Frontal cortex (tissue), 3 donors: ENCODE measurements at regions not wholly inside any gene's neighbourhood (a gene's known extent, or its start where the extent isn't known, plus 50 kb on each side); places are given as distances from the start of the nearest gene placed in this dataset.
"Not testable (repeated sequence)": the region's sequence is repeated elsewhere in the genome, so short reads cannot be mapped to it uniquely, and the experiment has no call there.

ENCODE experiments used
- DNase-seq, 2 donors: peaks; one replicate each; pipeline ENCODE4 v3.0.0; 2012; ENCODE audit warnings: low spot score in 2 of 2
- FAIRE-seq: peaks from 2 replicates; lab custom pipeline; 2012; peaks lifted over from hg19 to GRCh38; lab: Jason Lieb, UNC
- donor health status: control.
- donor health status: control.
- donor health status: control.

DNA sequence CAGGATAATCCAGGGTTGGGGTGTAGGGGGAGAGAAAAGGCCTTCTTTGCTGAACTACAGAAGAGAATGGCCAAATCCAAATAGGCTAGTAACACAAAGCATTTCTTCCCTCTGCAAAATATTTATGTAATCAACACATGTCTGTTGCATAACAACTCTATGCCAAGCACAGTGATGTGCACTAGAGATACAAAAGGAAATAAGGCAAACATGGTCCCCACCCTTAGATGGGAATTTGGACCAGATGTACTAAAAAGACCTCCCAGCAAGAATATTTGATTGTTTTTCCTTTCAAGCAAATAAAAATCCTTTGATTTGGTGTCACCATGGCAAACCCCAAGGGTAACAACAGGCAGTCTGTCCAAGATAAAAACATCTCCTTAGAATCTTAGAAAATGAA is 177.6 kb upstream of the FGF13 start:
- DNase-seq = no peak
- no peak for FAIRE-seq

DNA sequence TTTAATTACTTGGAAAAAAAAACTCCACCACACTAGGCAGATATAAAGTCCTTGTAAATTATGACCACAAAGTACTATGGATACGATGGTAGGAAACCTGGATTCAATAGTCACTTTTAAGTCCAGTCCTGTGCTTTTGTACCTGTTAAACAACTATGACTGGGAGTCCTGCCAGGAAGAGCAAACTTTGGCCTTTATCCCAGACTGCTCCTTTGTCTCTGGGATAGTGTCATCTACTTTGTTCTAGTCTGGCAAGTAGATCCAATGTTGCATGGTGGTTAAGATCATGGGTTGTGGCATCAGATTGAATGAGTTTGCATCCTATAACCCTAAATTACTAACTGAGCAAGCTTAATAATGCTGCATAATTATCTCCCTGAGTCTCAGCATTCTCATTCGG is 175.3 kb upstream of the FGF13 start:
- FAIRE-seq (no peak), DNase-seq (no peak)

DNA sequence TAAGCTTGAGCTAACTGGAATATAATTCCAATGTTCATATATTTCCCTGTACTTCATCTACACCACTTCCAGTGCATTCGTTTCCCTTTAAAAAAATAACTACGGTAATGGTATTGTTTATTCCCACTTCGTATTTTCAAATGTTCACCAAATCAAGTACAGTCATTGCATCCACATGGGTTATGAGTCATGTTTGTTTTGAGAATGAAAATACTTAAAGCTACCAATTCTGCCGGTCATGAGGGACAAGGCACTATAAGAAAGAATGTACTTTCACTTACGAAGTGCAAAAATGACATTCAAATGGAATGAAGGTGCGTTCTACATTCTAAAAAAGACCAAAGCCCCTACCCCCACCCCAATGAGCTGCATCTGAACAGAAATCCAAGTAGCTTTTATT is 174.4 kb upstream of the FGF13 start:
- FAIRE-seq (no peak), DNase-seq (no peak)

DNA sequence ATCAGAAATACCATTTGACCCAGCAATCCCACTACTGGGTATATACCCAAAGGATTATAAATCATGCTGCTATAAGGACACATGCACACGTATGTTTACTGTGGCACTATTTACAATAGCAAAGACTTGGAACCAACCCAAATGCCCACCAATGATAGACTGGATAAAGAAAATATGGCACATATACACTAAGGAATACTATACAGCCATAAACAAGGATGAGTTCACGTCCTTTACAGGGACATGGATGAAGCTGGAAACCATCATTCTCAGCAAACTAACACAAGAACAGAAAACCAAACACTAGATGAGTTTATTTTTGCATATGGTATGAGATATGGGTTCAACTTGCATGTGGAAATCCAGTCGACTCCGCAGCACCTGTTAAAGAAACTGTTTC is 168.8 kb upstream of the FGF13 start:
- FAIRE-seq, DNase-seq: not testable (repeated sequence)

DNA sequence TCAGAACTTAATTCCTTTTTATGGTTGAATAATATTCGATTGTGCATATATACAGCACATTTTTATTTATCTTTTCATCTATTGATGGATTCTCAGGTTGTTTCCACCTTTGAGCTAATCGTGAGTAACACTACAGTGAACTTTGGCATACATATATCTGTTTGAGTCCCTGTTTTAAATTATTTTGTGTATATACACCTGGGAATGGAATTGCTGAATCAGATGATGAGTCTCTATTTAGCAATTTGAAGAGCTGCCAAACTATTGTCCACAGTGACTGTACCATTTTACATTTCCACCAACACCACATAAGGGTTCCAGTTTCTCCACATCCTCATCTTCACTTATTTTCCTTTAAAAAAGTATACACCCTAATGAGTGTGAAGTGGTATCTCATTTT is 166.2 kb upstream of the FGF13 start:
- FAIRE-seq = no peak
- no peak for DNase-seq

DNA sequence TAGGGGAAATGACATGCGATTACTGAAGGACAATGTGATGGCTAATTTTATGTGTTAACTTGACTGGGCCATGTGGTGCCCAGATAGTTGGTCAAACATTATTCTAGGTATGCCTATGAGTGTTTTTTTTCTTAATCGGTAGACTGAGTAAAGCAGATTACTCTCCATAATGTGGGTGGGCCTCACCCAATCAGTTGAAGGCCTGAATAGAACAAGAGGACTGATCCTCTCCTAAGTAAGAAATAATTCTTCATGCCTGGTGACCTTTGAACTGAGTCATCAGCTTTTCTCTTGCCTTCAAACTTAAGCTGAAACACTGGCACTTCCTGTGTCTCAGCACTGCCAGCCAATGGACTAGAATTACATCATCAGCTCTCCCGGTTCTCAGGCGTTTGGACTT is 164.0 kb upstream of the FGF13 start:
- no peak for DNase-seq
- FAIRE-seq = no peak

DNA sequence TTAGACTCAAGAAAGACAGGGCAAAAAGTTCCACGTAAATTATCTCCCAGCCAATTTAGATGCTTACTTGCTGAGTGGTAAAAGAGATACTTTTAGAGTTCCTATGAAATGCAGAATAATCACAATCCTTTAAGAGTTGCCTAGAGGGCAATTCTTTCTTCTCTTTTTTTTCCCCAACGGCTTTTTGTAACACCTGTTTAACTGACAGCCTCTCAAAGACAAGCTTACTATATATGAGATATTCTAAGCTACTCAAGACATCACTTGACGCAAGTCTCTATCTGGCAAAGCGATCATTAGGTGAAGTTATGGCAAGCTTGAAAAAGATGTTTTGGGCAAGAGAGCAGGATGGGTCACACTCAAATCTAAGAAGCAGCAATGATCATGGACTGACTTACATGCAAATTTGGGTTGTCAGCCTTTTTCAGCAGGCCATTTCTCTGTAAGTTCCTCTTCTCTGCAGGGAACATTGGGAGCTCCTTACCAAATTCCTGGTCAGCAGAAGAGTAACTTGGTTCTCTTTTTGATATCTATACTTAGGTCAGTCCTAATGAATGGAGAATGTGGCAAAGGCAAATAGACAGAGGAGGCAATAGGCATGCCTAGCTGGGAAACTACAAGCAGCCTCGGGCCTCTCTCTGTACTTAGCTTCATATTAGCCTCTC is 162.9 kb upstream of the FGF13 start:
- no peak for DNase-seq
- FAIRE-seq = no peak

DNA sequence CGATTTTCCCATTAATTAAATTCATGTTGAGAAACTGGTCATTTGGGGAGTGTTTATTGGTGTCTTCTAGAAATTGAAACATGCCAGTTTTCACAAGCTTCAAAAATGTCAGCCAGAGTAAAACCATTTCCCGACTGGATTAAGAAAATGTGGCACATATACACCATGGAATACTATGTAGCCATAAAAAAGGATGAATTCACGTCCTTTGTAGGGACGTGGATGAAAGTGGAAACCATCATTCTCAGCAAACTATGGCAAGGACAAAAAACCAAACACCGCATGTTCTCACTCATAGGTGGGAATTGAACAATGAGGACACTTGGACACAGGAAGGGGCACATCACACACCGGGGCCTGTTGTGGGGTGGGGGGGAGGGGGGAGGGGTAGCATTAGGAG is 162.1 kb upstream of the FGF13 start:
- not testable (repeated sequence) for FAIRE-seq, DNase-seq

DNA sequence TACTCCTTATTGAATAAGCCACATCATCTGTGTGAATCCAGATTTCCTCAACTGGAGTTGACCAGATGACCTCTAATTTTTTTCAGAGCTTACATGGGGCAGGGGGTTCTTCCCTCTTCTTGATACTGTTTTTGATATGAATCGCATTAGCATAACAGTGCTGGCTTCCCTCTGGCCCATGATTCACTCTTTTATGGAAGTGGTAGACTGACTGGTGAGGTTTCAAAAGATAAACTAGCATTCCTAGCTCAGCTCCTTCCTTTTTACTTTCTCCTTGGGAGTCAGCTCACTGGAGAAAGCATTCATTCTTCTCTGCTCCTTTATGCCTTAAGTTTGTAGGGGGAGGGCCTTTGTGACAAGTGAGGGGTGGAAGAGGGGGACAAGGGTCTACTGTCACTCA is 161.0 kb upstream of the FGF13 start:
- no peak for FAIRE-seq
- no peak for DNase-seq

DNA sequence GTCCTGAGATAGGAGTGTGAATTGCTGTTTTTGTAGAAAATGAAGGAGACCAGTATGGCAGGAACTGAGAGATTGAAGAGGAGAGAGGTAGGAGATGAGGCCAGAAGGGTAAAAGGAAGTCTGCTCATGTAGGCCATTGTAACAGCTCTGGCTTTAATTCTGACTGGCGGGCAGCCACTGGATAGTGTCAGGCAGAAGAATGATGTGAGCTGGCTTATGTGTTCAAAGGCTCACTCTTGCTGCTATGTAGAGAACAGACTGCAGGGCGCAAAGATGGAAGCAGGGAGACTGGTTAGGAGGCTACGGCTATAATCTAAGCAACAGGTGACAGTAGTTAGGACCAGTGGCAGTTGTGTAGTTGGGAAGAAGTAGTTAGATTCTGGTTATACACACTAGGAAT is 160.2 kb upstream of the FGF13 start:
- no peak for FAIRE-seq

DNA sequence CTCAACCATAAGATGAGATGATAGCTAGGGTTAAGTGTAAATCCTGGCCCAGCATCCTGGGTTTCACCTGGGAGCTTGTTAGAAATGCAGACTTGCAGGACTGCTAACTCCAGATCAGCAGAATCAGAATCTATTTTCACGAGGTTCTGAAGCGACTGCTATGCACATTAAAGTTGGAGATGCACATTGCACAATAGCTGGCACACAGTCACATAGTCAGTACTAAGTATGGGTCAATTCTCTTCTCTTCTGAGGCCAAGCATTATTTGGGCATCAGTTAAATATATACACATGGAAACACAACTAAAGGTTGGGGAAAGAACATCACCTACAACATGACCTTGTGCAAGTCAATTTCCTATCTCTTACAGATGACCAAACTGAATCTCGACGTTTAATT is 155.1 kb upstream of the FGF13 start:
- no peak for DNase-seq
- FAIRE-seq = no peak

More for the DNA sequence above, 160.2 kb upstream of the FGF13 start:
- DNase-seq = no peak

DNA sequence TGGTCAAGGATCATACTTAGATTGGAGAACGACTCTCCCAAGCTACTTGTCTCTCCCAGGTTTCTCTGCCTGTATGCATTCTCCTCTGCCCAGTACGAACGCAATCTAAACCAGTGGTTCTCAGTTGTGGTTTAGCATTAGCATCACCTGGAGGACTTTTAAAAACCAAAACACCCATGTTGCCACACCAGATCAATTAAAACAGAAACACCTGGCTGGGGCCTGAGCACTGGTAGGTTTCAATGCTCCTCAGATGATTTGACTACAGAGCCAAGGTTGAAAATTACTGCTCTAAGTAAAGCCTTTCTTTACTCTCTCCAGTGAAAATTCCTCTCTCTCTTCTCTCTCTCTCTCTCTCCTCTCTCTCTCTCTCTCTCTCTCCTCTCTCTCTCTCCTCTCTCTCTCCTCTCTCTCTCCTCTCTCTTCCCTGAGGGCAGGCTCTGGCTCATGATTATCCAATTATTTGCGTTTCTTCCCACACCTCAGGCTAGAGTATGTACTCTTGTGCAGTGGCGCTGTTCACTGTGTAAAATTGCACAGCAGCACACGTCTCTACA is 153.7 kb upstream of the FGF13 start:
- DNase-seq = no peak
- FAIRE-seq = no peak

DNA sequence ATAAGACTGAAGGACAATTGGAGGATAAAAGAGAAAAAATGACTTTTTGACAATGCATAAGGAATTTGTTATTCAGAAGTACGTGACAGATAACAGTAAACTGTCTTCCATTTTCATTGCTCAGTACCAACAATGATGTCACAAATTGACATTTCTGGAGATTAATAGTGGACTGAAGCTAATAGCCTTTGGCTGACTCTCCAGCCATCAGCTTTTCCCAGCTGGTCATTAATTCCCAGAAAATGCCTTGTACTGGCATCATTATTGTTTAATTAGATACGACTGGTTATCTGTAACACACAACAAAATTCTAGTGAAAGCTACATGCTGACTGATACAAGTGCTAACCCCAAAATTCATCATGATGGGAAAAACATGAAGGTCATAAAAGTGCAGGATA is 147.9 kb upstream of the FGF13 start:
- FAIRE-seq (no peak), DNase-seq (no peak)

DNA sequence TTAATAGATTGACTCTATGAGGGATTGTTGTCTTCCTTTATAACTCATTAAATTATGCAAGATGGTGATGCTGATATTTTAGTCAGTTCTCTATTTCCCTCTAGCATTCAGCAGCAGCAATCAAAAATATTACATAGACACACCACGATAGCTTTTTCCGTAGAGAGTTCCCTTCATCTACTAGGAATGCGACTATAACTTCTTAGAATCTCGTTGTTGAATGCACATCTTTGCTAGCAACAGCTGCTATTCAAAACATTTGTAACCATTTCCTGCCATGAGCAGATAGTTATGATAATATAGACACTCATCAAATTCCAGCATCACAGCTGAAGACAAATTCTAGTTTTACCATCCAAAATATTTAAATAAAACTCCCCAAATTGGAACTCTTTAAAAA is 147.4 kb upstream of the FGF13 start:
- FAIRE-seq (no peak), DNase-seq (no peak)

DNA sequence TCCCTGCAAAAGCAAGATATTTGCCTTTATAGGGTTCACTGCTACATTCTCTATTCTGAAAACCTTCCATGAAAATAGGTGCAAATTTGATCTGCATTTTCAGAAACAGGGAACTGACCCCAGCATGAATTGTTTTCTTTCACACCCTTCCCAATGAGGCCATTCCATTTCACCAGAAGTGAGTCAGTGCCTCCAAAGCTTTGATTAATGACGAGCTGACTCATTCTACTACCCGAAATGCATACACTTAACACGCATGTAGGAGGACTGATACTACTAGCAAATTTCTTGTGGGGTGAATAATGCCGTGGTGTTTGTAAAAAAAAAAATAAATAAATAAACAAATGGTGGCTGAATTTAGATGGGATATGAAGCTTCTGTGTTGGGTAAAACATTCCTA is 146.9 kb upstream of the FGF13 start:
- DNase-seq (no peak), FAIRE-seq (no peak)

DNA sequence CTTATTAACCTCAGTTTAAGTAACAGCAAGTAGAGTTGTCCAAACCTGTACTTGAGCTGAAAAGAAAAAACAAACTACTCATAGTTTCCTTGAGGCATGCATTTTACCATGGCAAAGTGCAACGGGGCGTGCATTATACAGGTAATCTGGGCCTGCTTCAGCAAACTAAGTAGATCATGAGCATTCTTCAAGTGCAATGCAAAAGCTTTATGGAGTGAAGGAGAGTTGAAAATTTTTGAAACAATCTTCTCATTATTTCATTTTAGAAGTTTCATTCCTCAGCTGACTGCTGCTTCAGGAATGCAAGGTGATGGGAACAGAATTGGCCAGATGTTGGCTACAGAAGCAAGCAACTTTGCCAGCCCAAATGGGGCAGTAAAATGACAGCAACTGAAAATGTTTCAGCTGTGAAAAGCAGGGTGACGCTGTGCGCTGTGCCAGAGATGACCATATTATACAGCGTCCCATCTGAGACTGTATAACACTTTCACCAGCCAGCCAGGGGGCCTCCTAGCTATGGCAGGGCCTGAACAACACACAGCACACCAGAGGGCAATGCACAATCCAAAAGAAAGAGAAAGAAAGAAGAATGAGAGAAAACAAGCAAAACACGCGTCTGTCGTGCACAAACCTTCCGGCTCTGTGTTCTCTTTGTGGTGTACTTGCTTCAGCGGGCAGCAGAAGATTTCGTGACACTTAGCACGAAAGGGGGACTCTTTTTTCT is 145.5 kb upstream of the FGF13 start:
- no peak for FAIRE-seq
- no peak for DNase-seq

DNA sequence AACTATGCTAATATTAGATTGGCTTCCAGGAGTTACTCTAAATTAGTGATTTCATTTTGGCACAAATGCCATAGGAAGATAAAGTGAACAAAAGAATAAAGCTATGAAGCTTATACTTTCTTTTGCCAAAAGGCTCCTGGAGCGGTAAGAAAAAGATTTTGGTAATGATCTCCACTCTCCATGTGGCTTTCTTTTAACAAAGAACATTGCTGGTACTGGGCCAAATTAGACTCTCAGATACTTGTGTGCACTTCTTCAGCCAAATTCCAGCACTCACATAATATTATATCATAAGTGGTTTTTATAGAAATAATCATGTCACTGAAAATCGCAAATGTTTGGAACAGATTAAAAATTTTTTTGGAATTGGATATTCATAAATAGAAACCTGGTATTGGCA is 142.4 kb upstream of the FGF13 start:
- no peak for DNase-seq

DNA sequence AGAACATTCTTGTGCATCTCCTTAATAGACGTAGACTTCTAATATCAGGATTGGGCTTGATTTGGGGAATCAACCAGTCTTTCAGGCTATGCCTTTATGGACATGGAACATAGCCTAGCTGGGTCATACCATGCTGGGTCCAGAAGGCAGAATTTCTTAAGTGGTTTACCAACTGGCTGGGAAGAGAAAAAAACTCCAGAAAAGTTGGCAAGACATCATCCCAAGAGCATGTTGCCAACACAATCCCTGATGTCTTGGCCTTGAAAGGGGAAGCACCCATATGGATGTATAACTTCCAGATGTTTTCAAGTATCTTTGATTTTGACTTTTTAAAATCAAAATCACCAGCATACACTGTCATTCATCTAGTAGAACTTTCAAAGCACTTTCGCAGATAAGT is 138.0 kb upstream of the FGF13 start:
- FAIRE-seq (no peak), DNase-seq (no peak)

More for the DNA sequence above, 142.4 kb upstream of the FGF13 start:
- FAIRE-seq = no peak

DNA sequence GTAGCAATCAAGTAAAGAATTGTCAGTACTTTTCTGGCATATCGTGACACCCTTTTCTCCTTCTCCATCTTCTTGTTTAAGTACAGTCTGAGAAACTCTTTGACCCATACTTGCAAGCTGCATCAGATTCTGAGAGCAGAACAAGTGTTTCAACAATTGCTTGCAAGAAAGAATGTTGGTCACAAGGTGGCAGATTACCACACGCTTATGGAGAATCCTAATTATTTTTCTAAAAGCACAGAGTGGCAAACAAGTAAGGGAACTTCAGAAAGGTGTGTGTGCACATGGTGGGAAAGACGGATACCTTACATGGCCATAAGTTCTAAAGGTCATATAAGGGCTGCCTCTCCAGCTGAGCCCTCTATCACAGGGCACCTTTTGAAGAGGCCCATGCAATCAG is 136.4 kb upstream of the FGF13 start:
- no peak for FAIRE-seq

DNA sequence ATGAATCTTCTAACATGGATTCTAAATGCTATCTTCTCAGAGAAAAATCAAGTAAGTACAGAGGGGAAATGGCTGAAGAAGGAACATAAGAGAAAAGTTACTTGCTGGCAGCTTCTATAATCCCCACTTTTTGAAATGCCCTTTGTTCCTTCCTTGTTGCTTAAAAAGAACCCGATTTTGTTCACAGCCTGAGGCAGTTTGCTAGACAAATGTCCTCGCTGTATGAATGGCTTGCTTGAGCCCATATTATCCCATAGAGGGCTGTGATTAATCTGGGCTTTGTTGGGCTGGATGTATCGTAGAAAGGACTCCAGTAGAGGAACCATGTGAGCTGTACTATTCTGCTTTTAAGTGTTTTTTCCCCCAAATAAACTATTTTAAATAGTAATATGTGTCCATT is 134.3 kb upstream of the FGF13 start:
- no peak for DNase-seq
- FAIRE-seq = no peak

More for the DNA sequence above, 136.4 kb upstream of the FGF13 start:
- no peak for DNase-seq

DNA sequence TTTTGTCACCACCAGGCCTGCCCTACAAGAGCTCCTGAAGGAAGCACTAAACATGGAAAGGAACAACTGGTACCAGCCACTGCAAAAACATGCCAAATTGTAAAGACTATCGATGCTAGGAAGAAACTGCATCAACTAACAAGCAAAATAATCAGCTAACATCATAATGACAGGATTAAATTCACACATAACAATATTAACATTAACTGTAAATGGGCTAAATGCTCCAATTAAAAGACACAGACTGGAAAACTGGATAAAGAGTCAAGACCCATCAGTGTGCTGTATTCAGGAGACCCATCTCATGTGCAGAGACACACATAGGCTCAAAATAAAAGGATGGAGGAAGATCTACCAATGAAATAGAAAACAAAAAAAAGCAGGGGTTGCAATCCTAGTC is 95.9 kb upstream of the FGF13 start:
- not testable (repeated sequence) for DNase-seq, FAIRE-seq

DNA sequence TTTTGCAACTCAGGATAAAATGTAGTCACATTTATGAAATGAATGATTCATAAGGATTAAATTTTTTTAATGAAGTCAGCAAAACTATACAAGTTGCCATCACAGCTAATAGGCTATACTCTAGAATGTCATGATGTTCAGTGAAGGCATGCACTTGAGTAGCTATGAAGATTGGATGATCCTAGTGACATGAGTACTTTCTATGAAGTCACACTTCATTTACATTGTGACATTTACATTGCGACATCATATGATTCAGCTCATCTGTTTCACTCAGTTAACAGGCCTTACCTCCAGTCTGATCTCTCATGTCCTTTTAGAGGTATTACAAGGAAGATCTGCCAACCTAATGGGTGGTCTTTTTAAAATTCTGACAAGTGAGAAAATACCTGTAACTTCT is 82.7 kb upstream of the FGF13 start:
- DNase-seq = no peak
- FAIRE-seq = no peak
